ENCODE measurements at regions not wholly inside any gene's neighbourhood (a gene's known extent, or its start where the extent isn't known, plus 50 kb on each side); places are given as distances from the start of the nearest gene placed in this dataset.

DNA sequence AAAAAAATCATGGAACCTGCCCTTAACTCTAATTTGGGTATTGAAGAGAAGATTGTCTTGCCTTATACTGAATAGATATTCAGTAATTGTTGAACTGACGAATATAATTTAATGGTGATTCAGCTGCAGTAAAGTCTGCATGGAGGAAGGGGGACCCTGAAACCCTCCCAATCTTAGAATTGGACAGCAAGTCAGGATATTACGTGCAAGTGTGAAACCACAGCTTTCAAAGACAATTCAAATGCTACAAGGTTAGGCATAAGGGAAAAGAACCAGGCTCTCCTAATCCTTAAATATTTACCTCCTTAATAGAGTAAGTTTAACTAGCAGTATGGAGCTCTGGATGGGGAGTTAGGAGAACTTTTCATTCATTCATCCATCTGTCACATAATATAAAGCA is 226.9 kb upstream of the TNP1 start:
- ChIA-PET POLR2A (no interaction called here), CTCF (no interaction called here)
- TF ChIP-seq LEF1 (IDR thresholded peaks at IDR 0.05; ENCODE audit: borderline replicate concordance) (no peak), NFRKB (IDR thresholded peaks at IDR 0.05) (no peak), BHLHE40 (IDR thresholded peaks at IDR 0.05; ENCODE audit: borderline replicate concordance) (no peak), TARDBP (IDR thresholded peaks at IDR 0.05) (no peak), FOXK2 (IDR thresholded peaks at IDR 0.05) (no peak), HDGF (IDR thresholded peaks at IDR 0.05; ENCODE audit: borderline replicate concordance) (no peak), SP1 (IDR thresholded peaks at IDR 0.05) (no peak), SUZ12 (IDR thresholded peaks at IDR 0.05) (no peak), PKNOX1 (IDR thresholded peaks at IDR 0.05) (no peak), L3MBTL2 (conservative IDR thresholded peaks at IDR 0.05) (no peak), ZNF384 (IDR thresholded peaks at IDR 0.05) (no peak), ELF4 (IDR thresholded peaks at IDR 0.05) (no peak), FOXA1 (IDR thresholded peaks at IDR 0.05) (no peak), CTBP1 (IDR thresholded peaks at IDR 0.05; ENCODE audit: borderline replicate concordance) (no peak)
- DNase-seq (ENCODE audit: extremely low spot score), result no peak

DNA sequence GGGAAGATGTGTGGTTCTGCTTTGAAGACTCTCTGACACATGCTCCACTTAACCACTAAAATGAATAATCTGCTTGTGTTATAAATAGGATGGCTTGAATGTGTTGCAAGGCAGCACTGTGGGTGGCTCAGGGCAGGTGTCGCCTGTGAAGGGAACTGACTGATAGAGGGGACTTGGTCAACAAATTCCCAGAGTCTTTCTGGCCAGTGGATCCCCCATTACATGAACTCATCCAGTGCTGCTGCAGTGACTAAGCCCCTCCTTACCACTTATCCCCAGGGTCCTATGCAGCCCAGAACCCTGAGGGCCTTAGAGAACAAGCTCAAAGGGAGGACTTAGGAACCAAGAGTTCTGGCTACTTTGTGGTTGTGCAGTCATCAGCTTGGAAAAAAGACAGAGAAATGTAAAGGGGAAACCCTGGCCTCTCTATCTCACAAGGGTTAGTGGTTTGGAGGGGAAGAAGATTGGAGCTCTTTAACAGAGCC is 226.2 kb upstream of the TNP1 start:
- ChIA-PET CTCF (no interaction called here), POLR2A (no interaction called here)
- DNase-seq (ENCODE audit: extremely low spot score), result no peak
- no peak for TF ChIP-seq FOXA1 (IDR thresholded peaks at IDR 0.05)
- no peak for TF ChIP-seq FOXM1 (IDR thresholded peaks at IDR 0.05; ENCODE audit: borderline replicate concordance)
- TF ChIP-seq PKNOX1 (IDR thresholded peaks at IDR 0.05), result no peak
- TF ChIP-seq ARNT (IDR thresholded peaks at IDR 0.05), result no peak
- TF ChIP-seq L3MBTL2 (conservative IDR thresholded peaks at IDR 0.05), result no peak
- no peak for TF ChIP-seq HDGF (IDR thresholded peaks at IDR 0.05; ENCODE audit: borderline replicate concordance)
- TF ChIP-seq CTBP1 (IDR thresholded peaks at IDR 0.05; ENCODE audit: borderline replicate concordance), result no peak
- no peak for TF ChIP-seq SUZ12 (IDR thresholded peaks at IDR 0.05)
- no peak for TF ChIP-seq BHLHE40 (IDR thresholded peaks at IDR 0.05; ENCODE audit: borderline replicate concordance)
- TF ChIP-seq LEF1 (IDR thresholded peaks at IDR 0.05; ENCODE audit: borderline replicate concordance), result no peak
- no peak for TF ChIP-seq NFRKB (IDR thresholded peaks at IDR 0.05)
- no peak for TF ChIP-seq SP1 (IDR thresholded peaks at IDR 0.05)
- TF ChIP-seq ELF4 (IDR thresholded peaks at IDR 0.05), result no peak
- no peak for TF ChIP-seq FOXK2 (IDR thresholded peaks at IDR 0.05)
- no peak for TF ChIP-seq ZNF384 (IDR thresholded peaks at IDR 0.05)
- TF ChIP-seq TARDBP (IDR thresholded peaks at IDR 0.05), result no peak

- TF ChIP-seq FOXM1 (IDR thresholded peaks at IDR 0.05; ENCODE audit: borderline replicate concordance), result no peak
- no peak for TF ChIP-seq FOXA1 (IDR thresholded peaks at IDR 0.05)
- no peak for TF ChIP-seq FOXK2 (IDR thresholded peaks at IDR 0.05)
- TF ChIP-seq L3MBTL2 (conservative IDR thresholded peaks at IDR 0.05), result no peak
- TF ChIP-seq SUZ12 (IDR thresholded peaks at IDR 0.05), result no peak
- TF ChIP-seq ZNF384 (IDR thresholded peaks at IDR 0.05), result no peak
- TF ChIP-seq SP1 (IDR thresholded peaks at IDR 0.05), result no peak
- TF ChIP-seq HDGF (IDR thresholded peaks at IDR 0.05; ENCODE audit: borderline replicate concordance), result no peak
- no peak for TF ChIP-seq NFRKB (IDR thresholded peaks at IDR 0.05)
- no peak for TF ChIP-seq ARNT (IDR thresholded peaks at IDR 0.05)
- TF ChIP-seq PKNOX1 (IDR thresholded peaks at IDR 0.05), result no peak
- TF ChIP-seq ELF4 (IDR thresholded peaks at IDR 0.05), result no peak
- TF ChIP-seq TARDBP (IDR thresholded peaks at IDR 0.05), result no peak
- TF ChIP-seq BHLHE40 (IDR thresholded peaks at IDR 0.05; ENCODE audit: borderline replicate concordance), result no peak
- TF ChIP-seq CTBP1 (IDR thresholded peaks at IDR 0.05; ENCODE audit: borderline replicate concordance), result no peak
- POLR2A ChIA-PET, result no interaction called here
- CTCF ChIA-PET, result no interaction called here
- DNase-seq (ENCODE audit: extremely low spot score), result no peak
These were observed 225.7 kb upstream of the TNP1 start for GRCh38 chr2:217085543-217085942.

GRCh38 chr2:217081799-217082198 is 221.9 kb upstream of the TNP1 start:
- POLR2A ChIA-PET, result no interaction called here
- CTCF ChIA-PET, result no interaction called here
- TF ChIP-seq LEF1 (IDR thresholded peaks at IDR 0.05; ENCODE audit: borderline replicate concordance) (no peak), ZNF384 (IDR thresholded peaks at IDR 0.05) (no peak), PKNOX1 (IDR thresholded peaks at IDR 0.05) (no peak), HDGF (IDR thresholded peaks at IDR 0.05; ENCODE audit: borderline replicate concordance) (no peak), CTBP1 (IDR thresholded peaks at IDR 0.05; ENCODE audit: borderline replicate concordance) (no peak), BHLHE40 (IDR thresholded peaks at IDR 0.05; ENCODE audit: borderline replicate concordance) (no peak), FOXK2 (IDR thresholded peaks at IDR 0.05) (no peak)
- no peak for DNase-seq (ENCODE audit: extremely low spot score)

- TF ChIP-seq PKNOX1 (IDR thresholded peaks at IDR 0.05) (no peak), L3MBTL2 (conservative IDR thresholded peaks at IDR 0.05) (no peak), SUZ12 (IDR thresholded peaks at IDR 0.05) (no peak), NFRKB (IDR thresholded peaks at IDR 0.05) (no peak)
- POLR2A ChIA-PET, result no interaction called here
- DNase-seq (ENCODE audit: extremely low spot score), result no peak
- CTCF ChIA-PET, result no interaction called here
These were observed 219.3 kb upstream of the TNP1 start for GRCh38 chr2:217079165-217079564.

All from HEK293T (cell line).